ENCODE measurements at regions not wholly inside any gene's neighbourhood (a gene's known extent, or its start where the extent isn't known, plus 50 kb on each side); places are given as distances from the start of the nearest gene placed in this dataset.

DNA sequence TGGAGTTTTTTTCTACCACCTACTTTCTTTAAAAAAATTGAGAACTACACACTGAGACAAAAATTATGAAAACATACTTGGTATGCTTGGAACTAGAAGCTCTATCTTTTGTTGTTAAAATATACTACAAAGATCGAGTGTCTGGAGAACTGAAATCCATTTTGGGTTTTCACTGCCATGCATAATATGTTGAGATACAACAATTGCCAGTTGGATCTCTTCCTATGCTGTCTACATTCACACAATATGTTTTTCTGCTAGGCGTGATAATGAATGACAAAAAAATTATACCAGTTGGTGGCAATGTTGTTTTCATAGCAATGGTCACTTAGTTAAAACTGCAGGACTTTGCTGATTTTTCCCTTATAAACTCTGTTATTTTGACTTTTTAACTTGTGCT, 605.4 kb upstream of the LCORL start:
- WGBS, 2 donors = 72 to 74% methylated on average over 2 of the region's 2 CpGs
- H3K4me1 ChIP-seq = no peaks in the 10 kb centered on the region
- H3K27me3 ChIP-seq = no peaks in the 10 kb centered on the region
- no peaks in the 10 kb centered on the region for H3K9me3 ChIP-seq
- DNase-seq (no peak), ATAC-seq (ENCODE audit: low FRiP score in 2 of 2) (no peak)
- no peak overlapping the region for H3K27ac ChIP-seq
- TF ChIP-seq, protein P1, sequence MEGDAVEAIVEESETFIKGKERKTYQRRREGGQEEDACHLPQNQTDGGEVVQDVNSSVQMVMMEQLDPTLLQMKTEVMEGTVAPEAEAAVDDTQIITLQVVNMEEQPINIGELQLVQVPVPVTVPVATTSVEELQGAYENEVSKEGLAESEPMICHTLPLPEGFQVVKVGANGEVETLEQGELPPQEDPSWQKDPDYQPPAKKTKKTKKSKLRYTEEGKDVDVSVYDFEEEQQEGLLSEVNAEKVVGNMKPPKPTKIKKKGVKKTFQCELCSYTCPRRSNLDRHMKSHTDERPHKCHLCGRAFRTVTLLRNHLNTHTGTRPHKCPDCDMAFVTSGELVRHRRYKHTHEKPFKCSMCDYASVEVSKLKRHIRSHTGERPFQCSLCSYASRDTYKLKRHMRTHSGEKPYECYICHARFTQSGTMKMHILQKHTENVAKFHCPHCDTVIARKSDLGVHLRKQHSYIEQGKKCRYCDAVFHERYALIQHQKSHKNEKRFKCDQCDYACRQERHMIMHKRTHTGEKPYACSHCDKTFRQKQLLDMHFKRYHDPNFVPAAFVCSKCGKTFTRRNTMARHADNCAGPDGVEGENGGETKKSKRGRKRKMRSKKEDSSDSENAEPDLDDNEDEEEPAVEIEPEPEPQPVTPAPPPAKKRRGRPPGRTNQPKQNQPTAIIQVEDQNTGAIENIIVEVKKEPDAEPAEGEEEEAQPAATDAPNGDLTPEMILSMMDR (IDR thresholded peaks at IDR 0.05) = no peak
- TF ChIP-seq POLR2AphosphoS5 (IDR thresholded peaks at IDR 0.05) (no peak), EP300 (IDR thresholded peaks at IDR 0.05) (no peak), POLR2A (IDR thresholded peaks at IDR 0.05) (no peak)
- no peak overlapping the region for H3K4me3 ChIP-seq
- no peaks in the 10 kb centered on the region for H3K36me3 ChIP-seq

DNA sequence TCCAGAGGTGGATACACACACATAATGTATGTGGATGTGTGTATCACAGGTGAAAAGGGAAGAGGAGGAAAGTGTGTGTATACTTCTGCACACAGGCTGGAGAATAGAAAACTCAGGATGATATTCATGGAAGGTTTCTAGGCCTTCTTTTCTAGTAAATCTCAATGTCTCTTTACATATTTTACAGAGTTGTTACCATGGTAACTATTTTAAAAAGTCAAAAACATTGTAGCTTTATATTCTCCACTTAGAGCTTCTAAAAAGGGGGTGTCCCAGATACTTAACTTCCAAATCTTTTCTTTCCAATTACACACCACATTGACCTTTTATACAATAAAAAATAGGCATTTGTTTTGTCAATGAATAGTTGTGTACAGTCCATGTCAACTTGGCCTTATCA, 604.8 kb upstream of the LCORL start:
- Histone ChIP-seq H3K27me3 (no peaks in the 10 kb centered on the region), H3K4me3 (no peak overlapping the region), H3K9me3 (no peaks in the 10 kb centered on the region), H3K4me1 (no peaks in the 10 kb centered on the region), H3K36me3 (no peaks in the 10 kb centered on the region), H3K27ac (no peak overlapping the region)
- no peak for ATAC-seq (ENCODE audit: low FRiP score in 2 of 2)
- TF ChIP-seq POLR2A (IDR thresholded peaks at IDR 0.05) (no peak), EP300 (IDR thresholded peaks at IDR 0.05) (no peak), POLR2AphosphoS5 (IDR thresholded peaks at IDR 0.05) (no peak)
- TF ChIP-seq, protein P1 (IDR thresholded peaks at IDR 0.05) = no peak
- no peak for DNase-seq

DNA sequence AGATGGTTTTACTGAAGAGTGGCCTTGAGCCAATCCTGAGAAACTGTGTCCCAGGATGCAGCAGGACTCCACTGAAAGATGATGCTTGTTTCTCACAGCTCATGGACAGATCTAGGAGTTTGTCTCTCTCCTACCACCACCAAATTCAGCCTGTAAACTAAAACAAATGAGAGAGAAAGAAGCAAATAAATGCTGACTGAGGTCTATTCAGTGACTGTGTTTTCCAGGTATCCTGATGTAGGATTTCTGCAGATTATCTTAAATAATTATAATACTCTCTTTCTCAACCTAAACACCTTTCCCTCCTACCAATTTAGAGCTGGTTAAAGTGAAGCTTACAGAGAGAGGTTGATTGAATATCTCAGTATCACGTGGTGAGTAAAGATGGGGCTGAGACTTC, 599.6 kb upstream of the LCORL start:
- Histone ChIP-seq H3K4me1 (no peaks in the 10 kb centered on the region), H3K27ac (no peak overlapping the region), H3K9me3 (no peaks in the 10 kb centered on the region), H3K4me3 (no peak overlapping the region), H3K36me3 (no peaks in the 10 kb centered on the region), H3K27me3 (no peaks in the 10 kb centered on the region)
- WGBS, 2 donors = 70 to 76% methylated on average over 1 of the region's 1 CpG
- TF ChIP-seq POLR2AphosphoS5 (IDR thresholded peaks at IDR 0.05) = no peak
- TF ChIP-seq POLR2A (IDR thresholded peaks at IDR 0.05) = no peak
- TF ChIP-seq EP300 (IDR thresholded peaks at IDR 0.05) = no peak
- TF ChIP-seq, protein P1 (IDR thresholded peaks at IDR 0.05) = no peak
- no peak for ATAC-seq (ENCODE audit: low FRiP score in 2 of 2)
- no peak for DNase-seq

DNA sequence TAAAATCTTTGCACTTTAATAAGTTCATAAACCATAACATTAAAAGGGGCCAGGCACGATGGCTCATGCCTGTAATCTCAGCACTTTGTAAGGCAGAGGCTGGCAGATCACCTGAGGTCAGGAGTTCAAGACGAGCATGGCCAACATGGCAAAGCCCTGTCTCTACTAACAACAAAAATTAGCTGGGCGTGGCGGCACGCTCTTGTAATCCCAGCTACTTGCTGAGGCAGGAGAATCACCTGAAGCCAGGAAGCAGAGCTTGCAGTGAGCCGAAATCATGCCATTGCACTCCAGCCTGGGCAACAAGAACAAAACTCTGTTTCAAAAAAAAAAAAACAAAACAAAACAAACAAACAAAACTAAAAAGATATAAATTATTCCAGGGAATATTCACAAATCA, 595.2 kb upstream of the LCORL start:
- ATAC-seq (ENCODE audit: low FRiP score in 2 of 2) (no peak), DNase-seq (no peak)
- Histone ChIP-seq H3K27me3 (no peaks in the 10 kb centered on the region), H3K4me3 (no peak overlapping the region), H3K27ac (no peak overlapping the region), H3K9me3 (no peaks in the 10 kb centered on the region), H3K4me1 (no peaks in the 10 kb centered on the region), H3K36me3 (no peaks in the 10 kb centered on the region)
- TF ChIP-seq POLR2A (IDR thresholded peaks at IDR 0.05) (no peak), EP300 (IDR thresholded peaks at IDR 0.05) (no peak), POLR2AphosphoS5 (IDR thresholded peaks at IDR 0.05) (no peak)
- TF ChIP-seq, protein P1 (IDR thresholded peaks at IDR 0.05) = no peak
- WGBS, 2 donors = 84 to 95% methylated on average over 6 of the region's 6 CpGs

DNA sequence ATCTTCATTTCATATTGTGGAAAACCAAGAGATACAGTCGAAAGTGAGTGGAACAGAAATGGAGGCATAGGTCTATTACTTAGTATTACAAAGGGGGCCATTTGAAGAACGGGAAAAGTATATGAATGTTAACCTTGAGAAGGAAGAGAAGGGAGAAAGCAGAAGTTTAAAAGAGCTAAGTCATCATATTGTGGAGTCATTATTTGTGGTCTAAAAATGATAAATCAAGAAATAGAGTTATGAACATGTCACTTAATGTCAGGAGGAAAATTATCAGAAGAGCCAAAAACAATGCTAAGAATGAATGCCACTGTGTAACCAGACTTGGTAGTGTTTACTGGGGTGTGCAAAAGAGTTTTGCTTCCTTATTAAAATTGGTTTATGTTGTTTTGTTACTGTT, 589.5 kb upstream of the LCORL start:
- Histone ChIP-seq H3K4me3 (no peak overlapping the region), H3K4me1 (no peaks in the 10 kb centered on the region), H3K9me3 (no peaks in the 10 kb centered on the region), H3K27me3 (no peaks in the 10 kb centered on the region), H3K36me3 (no peaks in the 10 kb centered on the region), H3K27ac (no peak overlapping the region)
- DNase-seq (no peak), ATAC-seq (ENCODE audit: low FRiP score in 2 of 2) (no peak)
- 54 to 79% methylated on average over 2 of the region's 2 CpGs for WGBS, 2 donors
- TF ChIP-seq POLR2AphosphoS5 (IDR thresholded peaks at IDR 0.05) = no peak
- TF ChIP-seq, protein P1 (IDR thresholded peaks at IDR 0.05) = no peak
- TF ChIP-seq EP300 (IDR thresholded peaks at IDR 0.05) = no peak
- TF ChIP-seq POLR2A (IDR thresholded peaks at IDR 0.05) = no peak
